Pancreas (tissue), 10 donors: ENCODE measurements at regions not wholly inside any gene's neighbourhood (a gene's known extent, or its start where the extent isn't known, plus 50 kb on each side); places are given as distances from the start of the nearest gene placed in this dataset.
"Not testable (repeated sequence)": the region's sequence is repeated elsewhere in the genome, so short reads cannot be mapped to it uniquely, and the experiment has no call there.

Source experiments
- ATAC-seq, 4 donors: fragments of 200-7000 bp; cut with Tn5 transposase; one replicate each; pipeline versions ENCODE4 v1.8.0 to v1.9.1; 2020; ENCODE audit warnings: mild to moderate bottlenecking in 4 of 4, moderate library complexity in 4 of 4
- DNase-seq, 6 donors: peaks; one replicate each; pipeline ENCODE4 v3.0.0-alpha.2; 2020
- FAIRE-seq: peaks from 2 replicates; lab custom pipeline; 2012; peaks lifted over from hg19 to GRCh38; lab: Jason Lieb, UNC
- H3K27ac ChIP-seq, 4 donors: fragments of 200-600 bp; sonication (generic); 1 replicate in 3 of 4; 2 replicates in 1 of 4; pipeline versions ENCODE4 v1.5.0 to v1.8.0; 2020
- H3K27me3 ChIP-seq, 4 donors: fragments of 200-600 bp; one replicate each; pipeline ENCODE4 v1.8.0; 2021
- H3K36me3 ChIP-seq, 3 donors: fragments of 200-600 bp; sonication (generic) in 1 of 3; one replicate each; pipeline versions ENCODE4 v1.5.0 to v1.8.0; 2020 to 2021
- H3K4me1 ChIP-seq, 3 donors: fragments of 200-600 bp; one replicate each; pipeline ENCODE4 v1.8.0; 2021
- H3K4me3 ChIP-seq, 4 donors: fragments of 200-600 bp; sonication (generic) in 2 of 4; one replicate each; pipeline versions ENCODE4 v1.5.0 to v1.8.0; 2020 to 2021
- H3K9me3 ChIP-seq, 4 donors: fragments of 200-600 bp; one replicate each; pipeline ENCODE4 v1.8.0; 2021
- WGBS, 2 donors: extraction: QIAGEN DNeasy Blood & Tissue Kit; methylation state at CpG; one replicate each; pipeline ENCODE4 v1.1.7; 2013; 5-methylcytosine and 5-hydroxymethylcytosine counted together
- intact Hi-C, 3 donors: fragments of 100-400 bp; cut with DNase I; formaldehyde crosslinking; loops; one replicate each; pipeline versions ENCODE4 v1.11.1 to v1.14.2; 2022
- TF ChIP-seq, protein P1 (sequence below), 4 donors: fragments of 200-600 bp; sonication (generic) in 3 of 4; IDR thresholded peaks; one replicate each; pipeline versions ENCODE4 v1.5.0 to v1.8.0; 2021; ENCODE audit warnings: antibody characterized with exemption in 4 of 4
- donor health status: healthy with polysubstance abuse.
- donor health status: DM: no; HTN: no; CAD: no; lungs with moderate emphysema.
- donor health status: DM: no; HTN: no; CAD: no.
- donor health status: control.
- donor health status: control.
- donor health status: Bipolar disorder and iron deficiency.
- donor health status: DM: yes; HTN: yes; CAD: no.
- donor health status: DM: no; HTN: no; CAD: no.
- donor health status: DM: no; HTN: no; CAD: no.
- donor health status: DM: yes; HTN: yes; CAD: no.

DNA sequence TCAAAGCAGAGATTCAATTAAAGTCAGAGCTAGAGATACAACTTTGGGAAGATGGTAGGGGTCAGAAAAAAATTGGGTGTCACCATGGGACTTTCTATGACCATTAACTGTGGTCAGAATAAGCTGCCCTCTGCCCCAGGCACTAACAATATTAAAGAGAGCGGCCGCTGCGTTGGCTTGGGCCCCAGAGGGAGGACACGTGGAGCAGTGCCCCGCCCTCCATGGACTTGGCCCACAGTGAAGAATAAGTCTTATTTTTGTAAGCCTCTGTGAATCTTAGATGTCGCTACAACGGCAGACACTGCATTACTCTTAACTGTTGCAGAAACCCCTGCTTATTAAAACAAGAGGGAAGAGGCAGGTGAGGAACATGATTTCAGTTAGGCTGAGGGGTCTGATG is 172.7 kb downstream of the UQCRFS1 start:
- H3K27ac ChIP-seq = no peak overlapping the region
- FAIRE-seq = no peak
- TF ChIP-seq, protein P1, sequence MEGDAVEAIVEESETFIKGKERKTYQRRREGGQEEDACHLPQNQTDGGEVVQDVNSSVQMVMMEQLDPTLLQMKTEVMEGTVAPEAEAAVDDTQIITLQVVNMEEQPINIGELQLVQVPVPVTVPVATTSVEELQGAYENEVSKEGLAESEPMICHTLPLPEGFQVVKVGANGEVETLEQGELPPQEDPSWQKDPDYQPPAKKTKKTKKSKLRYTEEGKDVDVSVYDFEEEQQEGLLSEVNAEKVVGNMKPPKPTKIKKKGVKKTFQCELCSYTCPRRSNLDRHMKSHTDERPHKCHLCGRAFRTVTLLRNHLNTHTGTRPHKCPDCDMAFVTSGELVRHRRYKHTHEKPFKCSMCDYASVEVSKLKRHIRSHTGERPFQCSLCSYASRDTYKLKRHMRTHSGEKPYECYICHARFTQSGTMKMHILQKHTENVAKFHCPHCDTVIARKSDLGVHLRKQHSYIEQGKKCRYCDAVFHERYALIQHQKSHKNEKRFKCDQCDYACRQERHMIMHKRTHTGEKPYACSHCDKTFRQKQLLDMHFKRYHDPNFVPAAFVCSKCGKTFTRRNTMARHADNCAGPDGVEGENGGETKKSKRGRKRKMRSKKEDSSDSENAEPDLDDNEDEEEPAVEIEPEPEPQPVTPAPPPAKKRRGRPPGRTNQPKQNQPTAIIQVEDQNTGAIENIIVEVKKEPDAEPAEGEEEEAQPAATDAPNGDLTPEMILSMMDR (IDR thresholded peaks at IDR 0.05) = no peak
- no peaks in the 10 kb centered on the region for H3K36me3 ChIP-seq
- intact Hi-C loops = no loop called here
- no peaks in the 10 kb centered on the region for H3K27me3 ChIP-seq
- WGBS, 2 donors = 57 to 63% methylated on average over 7 of the region's 7 CpGs
- no peaks in the 10 kb centered on the region for H3K9me3 ChIP-seq
- H3K4me1 ChIP-seq = no peaks in the 10 kb centered on the region
- no peak for DNase-seq
- H3K4me3 ChIP-seq = no peak overlapping the region
- ATAC-seq = no peak

GRCh38 chr19:29039036-29039435 is 173.9 kb downstream of the UQCRFS1 start:
- intact Hi-C loops, H3K4me3 ChIP-seq, H3K27me3 ChIP-seq, H3K4me1 ChIP-seq, H3K27ac ChIP-seq, ATAC-seq, FAIRE-seq, DNase-seq, H3K9me3 ChIP-seq, H3K36me3 ChIP-seq: not testable (repeated sequence)
- 66 to 84% methylated on average over 3 of the region's 3 CpGs for WGBS, 2 donors

GRCh38 chr19:29031216-29031615 is 181.7 kb downstream of the UQCRFS1 start:
- FAIRE-seq = no peak
- Histone ChIP-seq H3K36me3 (no peaks in the 10 kb centered on the region), H3K4me1 (no peaks in the 10 kb centered on the region), H3K27ac (no peak overlapping the region), H3K9me3 (no peaks in the 10 kb centered on the region), H3K27me3 (no peaks in the 10 kb centered on the region), H3K4me3 (no peak overlapping the region)
- WGBS, 2 donors = 38 to 45% methylated on average over 1 of the region's 1 CpG
- TF ChIP-seq, protein P1 (IDR thresholded peaks at IDR 0.05) = no peak
- ATAC-seq = no peak
- DNase-seq = no peak
- intact Hi-C loops = no loop called here

- TF ChIP-seq, protein P1 (IDR thresholded peaks at IDR 0.05) = no peak
- WGBS, 2 donors = 72 to 74% methylated on average over 11 of the region's 11 CpGs
- Histone ChIP-seq H3K27me3 (no peaks in the 10 kb centered on the region), H3K9me3 (no peaks in the 10 kb centered on the region), H3K27ac (no peak overlapping the region), H3K4me3 (no peak overlapping the region), H3K36me3 (no peaks in the 10 kb centered on the region), H3K4me1 (no peaks in the 10 kb centered on the region)
- intact Hi-C loops = no loop called here
- ATAC-seq = no peak
- no peak for FAIRE-seq
- no peak for DNase-seq
Observed at GRCh38 chr19:29029268-29029958, 183.5 kb downstream of the UQCRFS1 start.

DNA sequence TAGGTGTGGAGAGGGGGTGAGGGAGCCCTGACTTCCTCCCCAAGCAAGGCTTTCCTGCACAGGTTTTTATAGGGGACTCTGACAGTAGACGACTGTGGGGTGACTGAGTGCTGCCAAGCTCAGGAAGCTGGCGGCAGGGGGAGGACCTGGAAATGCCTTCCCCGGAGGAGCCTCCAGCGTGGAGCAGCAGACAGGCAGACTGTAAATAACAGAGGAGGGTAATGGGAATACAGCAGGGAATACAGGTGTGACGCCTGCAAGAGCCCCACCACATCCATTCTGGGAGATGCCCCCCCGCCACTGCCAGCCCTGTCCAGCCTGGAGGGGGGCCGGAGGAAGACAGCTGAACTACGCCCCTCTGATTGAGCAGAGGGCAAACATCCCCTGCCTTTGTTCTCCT is 190.4 kb downstream of the UQCRFS1 start:
- Histone ChIP-seq H3K4me3 (no peak overlapping the region), H3K27me3 (no peaks in the 10 kb centered on the region), H3K36me3 (no peaks in the 10 kb centered on the region), H3K4me1 (no peaks in the 10 kb centered on the region), H3K9me3 (no peaks in the 10 kb centered on the region), H3K27ac (no peak overlapping the region)
- no peak for ATAC-seq
- FAIRE-seq = no peak
- TF ChIP-seq, protein P1 (IDR thresholded peaks at IDR 0.05) = no peak
- no peak for DNase-seq
- intact Hi-C loops = no loop called here
- 38% methylated on average over 8 of the region's 8 CpGs for WGBS, 2 donors
